GM18505 (cell line): ENCODE measurements at regions not wholly inside any gene's neighbourhood (a gene's known extent, or its start where the extent isn't known, plus 50 kb on each side); places are given as distances from the start of the nearest gene placed in this dataset.

ENCODE experiments used
- ATAC-seq: cut with Tn5 transposase; IDR thresholded peaks from one replicate; pipeline ENCODE4 v1.9.1; 2021; ENCODE audit not compliant: unreplicated experiment
- POLR2A ChIP-seq: IDR thresholded peaks from 4 replicates; pipeline ENCODE4 v1.6.1; 2011; ENCODE audit warnings: borderline replicate concordance; ENCODE audit not compliant: insufficient read depth, insufficient read length; ENCODE audit errors: extremely low read depth

- no peak for ATAC-seq
- no peak for TF ChIP-seq POLR2A
Observed at GRCh38 chr12:25058012-25058411, 109.1 kb upstream of the BCAT1 start.

- ATAC-seq, result no peak
- TF ChIP-seq POLR2A, result no peak
Observed at GRCh38 chr12:25056486-25057130, 107.7 kb upstream of the BCAT1 start.

GRCh38 chr12:25056011-25056410 is 107.1 kb upstream of the BCAT1 start:
- no peak for ATAC-seq
- TF ChIP-seq POLR2A, result no peak

GRCh38 chr12:25054783-25055144 is 105.9 kb upstream of the BCAT1 start:
- ATAC-seq, result no peak
- TF ChIP-seq POLR2A, result peak; percentile 50

GRCh38 chr12:25054076-25054782 is 105.3 kb upstream of the BCAT1 start:
- ATAC-seq, result no peak
- TF ChIP-seq POLR2A, result no peak

GRCh38 chr12:25052914-25053211 is 104.0 kb upstream of the BCAT1 start:
- TF ChIP-seq POLR2A, result no peak
- no peak for ATAC-seq

GRCh38 chr12:25052196-25052913 is 103.5 kb upstream of the BCAT1 start:
- TF ChIP-seq POLR2A, result peak; percentile 83
- ATAC-seq, result peak; percentile 65

- ATAC-seq, result peak; percentile 51
- peak; percentile 22 for TF ChIP-seq POLR2A
Observed at GRCh38 chr12:25051656-25052195, 102.8 kb upstream of the BCAT1 start.

- ATAC-seq, result no peak
- no peak for TF ChIP-seq POLR2A
Observed at GRCh38 chr12:25051171-25051570, 102.3 kb upstream of the BCAT1 start.

- no peak for TF ChIP-seq POLR2A
- ATAC-seq, result no peak
Observed at GRCh38 chr12:25045869-25046268, 97.0 kb upstream of the BCAT1 start.

GRCh38 chr12:25041006-25041741 is 92.3 kb upstream of the BCAT1 start:
- TF ChIP-seq POLR2A, result no peak
- ATAC-seq, result peak; percentile 79

- TF ChIP-seq POLR2A, result no peak
- ATAC-seq, result no peak
Observed at GRCh38 chr12:25040593-25040992, 91.7 kb upstream of the BCAT1 start.

GRCh38 chr12:25034676-25035075 is 85.8 kb upstream of the BCAT1 start:
- no peak for ATAC-seq

More at GRCh38 chr12:25034676-25035075, 85.8 kb upstream of the BCAT1 start:
- TF ChIP-seq POLR2A, result no peak
